SU-DHL-6 (cell line): ENCODE measurements at regions not wholly inside any gene's neighbourhood (a gene's known extent, or its start where the extent isn't known, plus 50 kb on each side); places are given as distances from the start of the nearest gene placed in this dataset.
A peak's percentile ranks its signal among the peaks of the same experiment; 100 is the strongest.

ENCODE experiments used
- H2AFZ ChIP-seq: fragments of 200-600 bp; sonication (generic); 2 replicates; pipeline ENCODE4 v1.6.1; 2014; ENCODE audit warnings: low read depth, mild to moderate bottlenecking, moderate library complexity, mixed read lengths, antibody characterized with exemption, low read length; ENCODE audit not compliant: severe bottlenecking
- H3F3A ChIP-seq: fragments of 200-600 bp; shearing (Covaris generic); 2 replicates; pipeline ENCODE4 v1.6.0; 2016; ENCODE audit warnings: antibody characterized with exemption, mild to moderate bottlenecking; ENCODE audit not compliant: insufficient read depth
- H3K27ac ChIP-seq: fragments of 200-600 bp; sonication (generic); 2 replicates; pipeline ENCODE4 v1.5.1; 2016; ENCODE audit warnings: low read depth, mild to moderate bottlenecking, low read length, moderate library complexity, mixed read lengths
- H3K27me3 ChIP-seq: fragments of 200-600 bp; sonication (generic), shearing (Covaris generic); 2 replicates; pipeline ENCODE4 v1.6.0; 2014; ENCODE audit warnings: mild to moderate bottlenecking, low read length
- H3K36me3 ChIP-seq: fragments of 200-600 bp; sonication (generic); 2 replicates; pipeline ENCODE4 v1.6.1; 2014; ENCODE audit warnings: mild to moderate bottlenecking, low read length, mixed read lengths
- H3K4me2 ChIP-seq: fragments of 300-600, 200-600 bp; shearing (Covaris generic), sonication (generic); 2 replicates; pipeline ENCODE4 v1.6.0; 2014; ENCODE audit warnings: low read length, low read depth, mild to moderate bottlenecking; ENCODE audit not compliant: poor library complexity, severe bottlenecking
- H3K4me3 ChIP-seq: fragments of 200-600 bp; sonication (generic); 2 replicates; pipeline ENCODE4 v1.5.1; 2014; ENCODE audit warnings: antibody characterized with exemption, low read length, mild to moderate bottlenecking, mixed read lengths; ENCODE audit not compliant: insufficient read depth, poor library complexity, severe bottlenecking
- H3K79me2 ChIP-seq: fragments of 200-600 bp; sonication (generic); 2 replicates; pipeline ENCODE4 v1.6.1; 2014; ENCODE audit warnings: mild to moderate bottlenecking, low read length, moderate library complexity; ENCODE audit not compliant: insufficient read depth
- H3K9ac ChIP-seq: fragments of 200-600 bp; sonication (generic); 2 replicates; pipeline ENCODE4 v1.7.0; 2014; ENCODE audit warnings: mild to moderate bottlenecking, low read length
- H3K9me2 ChIP-seq: fragments of 200-600 bp; sonication (generic); replicated peaks from 2 replicates; pipeline ENCODE4 v1.6.1; 2014; ENCODE audit warnings: low read length; ENCODE audit not compliant: insufficient read depth
- H3K9me3 ChIP-seq: fragments of 200-600 bp; sonication (generic); 2 replicates; pipeline ENCODE4 v1.6.1; 2014; ENCODE audit warnings: low read length, mixed read lengths; ENCODE audit not compliant: insufficient read depth
- H4K20me1 ChIP-seq: fragments of 200-600 bp; sonication (generic); 2 replicates; pipeline ENCODE4 v1.6.1; 2014; ENCODE audit warnings: low read depth, mild to moderate bottlenecking, antibody characterized with exemption, low read length, moderate library complexity, mixed read lengths
- EZH2phosphoT487 ChIP-seq: fragments of 200-600 bp; sonication (generic), shearing (Covaris generic); conservative IDR thresholded peaks from 2 replicates; pipeline ENCODE4 v1.6.1; 2018; ENCODE audit warnings: mild to moderate bottlenecking, antibody characterized with exemption, low read length, moderate library complexity, mixed read lengths
- TF ChIP-seq, protein P1 (sequence below): fragments of 200-600 bp; sonication (generic); IDR thresholded peaks from one replicate; pipeline ENCODE4 v1.5.1; 2017; ENCODE audit warnings: antibody characterized with exemption, mild to moderate bottlenecking, low read length, moderate library complexity; ENCODE audit not compliant: insufficient read depth, poor library complexity, severe bottlenecking

GRCh38 chr3:104715972-104716371 is 650.7 kb upstream of the ALCAM start:
- H3K9me2 ChIP-seq, result no peaks in the 10 kb centered on the region
- no peaks in the 10 kb centered on the region for H3K79me2 ChIP-seq
- no peaks in the 10 kb centered on the region for H4K20me1 ChIP-seq

GRCh38 chr3:104717828-104718196 is 648.9 kb upstream of the ALCAM start:
- no peak for TF ChIP-seq EZH2phosphoT487
- TF ChIP-seq, protein P1, sequence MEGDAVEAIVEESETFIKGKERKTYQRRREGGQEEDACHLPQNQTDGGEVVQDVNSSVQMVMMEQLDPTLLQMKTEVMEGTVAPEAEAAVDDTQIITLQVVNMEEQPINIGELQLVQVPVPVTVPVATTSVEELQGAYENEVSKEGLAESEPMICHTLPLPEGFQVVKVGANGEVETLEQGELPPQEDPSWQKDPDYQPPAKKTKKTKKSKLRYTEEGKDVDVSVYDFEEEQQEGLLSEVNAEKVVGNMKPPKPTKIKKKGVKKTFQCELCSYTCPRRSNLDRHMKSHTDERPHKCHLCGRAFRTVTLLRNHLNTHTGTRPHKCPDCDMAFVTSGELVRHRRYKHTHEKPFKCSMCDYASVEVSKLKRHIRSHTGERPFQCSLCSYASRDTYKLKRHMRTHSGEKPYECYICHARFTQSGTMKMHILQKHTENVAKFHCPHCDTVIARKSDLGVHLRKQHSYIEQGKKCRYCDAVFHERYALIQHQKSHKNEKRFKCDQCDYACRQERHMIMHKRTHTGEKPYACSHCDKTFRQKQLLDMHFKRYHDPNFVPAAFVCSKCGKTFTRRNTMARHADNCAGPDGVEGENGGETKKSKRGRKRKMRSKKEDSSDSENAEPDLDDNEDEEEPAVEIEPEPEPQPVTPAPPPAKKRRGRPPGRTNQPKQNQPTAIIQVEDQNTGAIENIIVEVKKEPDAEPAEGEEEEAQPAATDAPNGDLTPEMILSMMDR, result no peak
- no peak overlapping the region for H3K4me3 ChIP-seq
- H3K4me2 ChIP-seq, result peak overlapping the region; percentile 39
- no peaks in the 10 kb centered on the region for H3K9me2 ChIP-seq
- H2AFZ ChIP-seq, result peak overlapping the region; percentile 85
- H3F3A ChIP-seq, result peaks cover 4% of the 10 kb centered on the region; the same call in 1 of the 2 replicates
- no peaks in the 10 kb centered on the region for H4K20me1 ChIP-seq
- no peaks in the 10 kb centered on the region for H3K9me3 ChIP-seq
- H3K9ac ChIP-seq, result no peak overlapping the region
- no peaks in the 10 kb centered on the region for H3K36me3 ChIP-seq
- H3K79me2 ChIP-seq, result no peaks in the 10 kb centered on the region
- peak overlapping the region; percentile 48 for H3K27ac ChIP-seq
- H3K27me3 ChIP-seq, result no peaks in the 10 kb centered on the region

More at GRCh38 chr3:104715972-104716371, 650.7 kb upstream of the ALCAM start:
- Histone ChIP-seq H2AFZ (no peak overlapping the region), H3K36me3 (no peaks in the 10 kb centered on the region), H3K27me3 (no peaks in the 10 kb centered on the region), H3K4me3 (no peak overlapping the region), H3K4me2 (no peak overlapping the region), H3K9ac (no peak overlapping the region), H3F3A (peaks cover 4% of the 10 kb centered on the region; the same call in 1 of the 2 replicates), H3K9me3 (no peaks in the 10 kb centered on the region), H3K27ac (no peak overlapping the region)
- TF ChIP-seq EZH2phosphoT487, result no peak
- TF ChIP-seq, protein P1, result no peak

DNA sequence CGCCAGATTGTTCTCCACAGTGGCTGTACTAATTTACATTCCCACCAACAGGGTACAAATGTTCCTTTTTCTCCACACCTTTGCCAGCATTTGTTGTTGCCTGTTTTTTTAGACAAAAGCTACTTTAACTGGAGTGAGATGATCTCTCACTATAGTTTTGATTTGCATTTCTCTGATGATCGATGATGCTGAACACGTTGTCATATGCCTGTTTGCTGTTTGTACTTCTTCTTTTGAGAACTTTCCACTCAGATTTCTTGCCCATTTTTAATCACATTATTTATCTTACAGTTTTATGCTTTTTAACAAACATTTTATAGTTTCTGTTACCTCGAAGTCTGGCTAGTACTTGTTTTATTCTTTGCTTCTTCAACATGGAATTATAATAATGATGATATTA is 643.7 kb upstream of the ALCAM start:
- Histone ChIP-seq H2AFZ (peak overlapping the region; percentile 4), H3K27me3 (no peaks in the 10 kb centered on the region), H3K27ac (no peak overlapping the region), H3K4me2 (no peak overlapping the region), H3K9me3 (no peaks in the 10 kb centered on the region), H3K79me2 (no peaks in the 10 kb centered on the region), H3F3A (no peaks in the 10 kb centered on the region; the same call in 1 of the 2 replicates), H3K9me2 (no peaks in the 10 kb centered on the region), H3K36me3 (no peaks in the 10 kb centered on the region), H3K4me3 (no peak overlapping the region), H4K20me1 (no peaks in the 10 kb centered on the region), H3K9ac (no peak overlapping the region)
- TF ChIP-seq, protein P1, result no peak
- no peak for TF ChIP-seq EZH2phosphoT487
